Smooth muscle cell (in vitro differentiated cells): ENCODE measurements at regions not wholly inside any gene's neighbourhood (a gene's known extent, or its start where the extent isn't known, plus 50 kb on each side); places are given as distances from the start of the nearest gene placed in this dataset.
"Not testable (repeated sequence)": the region's sequence is repeated elsewhere in the genome, so short reads cannot be mapped to it uniquely, and the experiment has no call there.

Experiments used
- DNase-seq: peaks from one replicate; lab custom pipeline; 2025; ENCODE audit not compliant: unreplicated experiment; lab: John Stamatoyannopoulos, UW
- H2AFZ ChIP-seq: fragments of 200-600 bp; sonication (generic); 2 replicates; pipeline ENCODE4 v1.6.0; 2016; ENCODE audit warnings: antibody characterized with exemption, low read depth, mild to moderate bottlenecking
- H3F3A ChIP-seq: fragments of 200-600 bp; sonication (generic); 2 replicates; pipeline ENCODE4 v1.6.0; 2017; ENCODE audit warnings: antibody characterized with exemption, low read depth
- H3K27ac ChIP-seq: fragments of 200-600 bp; sonication (generic); 2 replicates; pipeline ENCODE4 v1.5.1; 2016; ENCODE audit warnings: low read depth, mild to moderate bottlenecking
- H3K27me3 ChIP-seq: fragments of 200-600 bp; sonication (generic); 2 replicates; pipeline ENCODE4 v1.6.1; 2016; ENCODE audit warnings: low read depth, mild to moderate bottlenecking
- H3K36me3 ChIP-seq: fragments of 200-600 bp; sonication (generic); 2 replicates; pipeline ENCODE4 v1.5.1; 2016; ENCODE audit warnings: low read depth
- H3K4me1 ChIP-seq: fragments of 200-600 bp; sonication (generic); 2 replicates; pipeline ENCODE4 v1.5.1; 2016; ENCODE audit warnings: low read depth
- H3K4me2 ChIP-seq: fragments of 200-600 bp; sonication (generic); 2 replicates; pipeline ENCODE4 v1.6.0; 2016; ENCODE audit warnings: mild to moderate bottlenecking
- H3K4me3 ChIP-seq: fragments of 200-600 bp; sonication (generic); 2 replicates; pipeline ENCODE4 v1.5.1; 2016; ENCODE audit warnings: mild to moderate bottlenecking
- H3K79me2 ChIP-seq: fragments of 200-600 bp; sonication (generic); 2 replicates; pipeline ENCODE4 v1.6.0; 2016; ENCODE audit warnings: low read depth, mild to moderate bottlenecking
- H3K9ac ChIP-seq: fragments of 200-600 bp; sonication (generic); 2 replicates; pipeline ENCODE4 v1.6.0; 2016; ENCODE audit warnings: low read depth
- H3K9me3 ChIP-seq: fragments of 200-600 bp; sonication (generic); replicated peaks from 2 replicates; pipeline ENCODE4 v1.5.1; 2016; ENCODE audit warnings: low read depth
- H4K20me1 ChIP-seq: fragments of 200-600 bp; sonication (generic); 2 replicates; pipeline ENCODE4 v1.6.0; 2016; ENCODE audit warnings: low read depth
- WGBS: methylation state at CpG from one replicate; pipeline ENCODE4 v1.1.7; 2016; ENCODE audit warnings: low lambda C conversion rate; 5-methylcytosine and 5-hydroxymethylcytosine counted together
- TF ChIP-seq, protein P1 (sequence below): fragments of 200-600 bp; sonication (generic); IDR thresholded peaks from 2 replicates; pipeline ENCODE4 v1.5.1; 2017; ENCODE audit warnings: borderline replicate concordance, mild to moderate bottlenecking, antibody characterized with exemption; ENCODE audit not compliant: insufficient read depth, poor library complexity, severe bottlenecking

DNA sequence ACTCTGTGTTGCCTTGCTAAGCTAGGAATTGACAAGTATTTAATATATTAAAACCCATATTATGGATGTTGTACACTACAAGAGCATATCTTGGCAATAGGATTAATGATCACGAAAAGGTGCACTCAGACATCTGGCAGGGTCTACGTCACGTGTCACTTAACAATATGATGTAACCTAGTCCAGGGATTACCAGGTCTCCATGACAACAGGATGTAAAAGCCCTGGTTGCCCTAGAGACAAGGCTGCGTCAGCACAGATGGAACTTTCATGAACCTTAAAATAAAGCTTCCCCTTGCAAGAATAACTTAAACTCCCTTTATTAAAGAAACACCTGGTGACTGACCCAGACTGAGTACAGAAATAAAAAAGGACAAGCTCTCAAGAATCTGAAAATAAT lies 717.8 kb downstream of the CDH18 start:
- Histone ChIP-seq H3K79me2 (no peaks in the 10 kb centered on the region), H3K27me3 (no peaks in the 10 kb centered on the region), H3K4me3 (no peak overlapping the region), H3K9ac (no peak overlapping the region), H3K9me3 (no peaks in the 10 kb centered on the region), H4K20me1 (no peaks in the 10 kb centered on the region), H3F3A (no peaks in the 10 kb centered on the region), H3K4me2 (no peak overlapping the region), H2AFZ (no peak overlapping the region), H3K36me3 (no peaks in the 10 kb centered on the region), H3K27ac (no peak overlapping the region), H3K4me1 (no peaks in the 10 kb centered on the region)
- no peak for DNase-seq
- TF ChIP-seq, protein P1, sequence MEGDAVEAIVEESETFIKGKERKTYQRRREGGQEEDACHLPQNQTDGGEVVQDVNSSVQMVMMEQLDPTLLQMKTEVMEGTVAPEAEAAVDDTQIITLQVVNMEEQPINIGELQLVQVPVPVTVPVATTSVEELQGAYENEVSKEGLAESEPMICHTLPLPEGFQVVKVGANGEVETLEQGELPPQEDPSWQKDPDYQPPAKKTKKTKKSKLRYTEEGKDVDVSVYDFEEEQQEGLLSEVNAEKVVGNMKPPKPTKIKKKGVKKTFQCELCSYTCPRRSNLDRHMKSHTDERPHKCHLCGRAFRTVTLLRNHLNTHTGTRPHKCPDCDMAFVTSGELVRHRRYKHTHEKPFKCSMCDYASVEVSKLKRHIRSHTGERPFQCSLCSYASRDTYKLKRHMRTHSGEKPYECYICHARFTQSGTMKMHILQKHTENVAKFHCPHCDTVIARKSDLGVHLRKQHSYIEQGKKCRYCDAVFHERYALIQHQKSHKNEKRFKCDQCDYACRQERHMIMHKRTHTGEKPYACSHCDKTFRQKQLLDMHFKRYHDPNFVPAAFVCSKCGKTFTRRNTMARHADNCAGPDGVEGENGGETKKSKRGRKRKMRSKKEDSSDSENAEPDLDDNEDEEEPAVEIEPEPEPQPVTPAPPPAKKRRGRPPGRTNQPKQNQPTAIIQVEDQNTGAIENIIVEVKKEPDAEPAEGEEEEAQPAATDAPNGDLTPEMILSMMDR, result no peak
- WGBS, result 86% methylated on average over 4 of the region's 4 CpGs

DNA sequence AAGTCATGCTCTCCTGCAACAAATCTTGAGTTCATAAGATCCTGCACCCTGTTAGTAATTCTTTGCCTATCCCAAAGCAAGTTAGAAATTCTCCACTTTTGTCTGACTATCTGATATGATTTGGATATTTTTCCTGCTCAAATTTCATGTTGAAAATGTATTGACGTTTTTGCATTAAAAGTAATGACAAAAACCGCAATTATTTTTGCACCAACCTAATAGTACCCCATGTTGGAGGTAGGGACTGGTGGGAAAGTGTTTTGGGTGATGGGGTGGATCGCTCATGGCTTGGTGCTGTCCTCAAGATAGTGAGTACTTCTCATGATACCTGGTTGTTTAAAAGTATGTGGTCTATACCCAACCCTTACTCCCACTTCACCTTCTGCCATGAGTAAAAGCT lies 713.4 kb downstream of the CDH18 start:
- Histone ChIP-seq H3K27ac (no peak overlapping the region), H3K27me3 (no peaks in the 10 kb centered on the region), H3K9ac (no peak overlapping the region), H3K4me1 (no peaks in the 10 kb centered on the region), H3F3A (no peaks in the 10 kb centered on the region), H2AFZ (no peak overlapping the region), H3K4me3 (no peak overlapping the region), H4K20me1 (no peaks in the 10 kb centered on the region), H3K9me3 (no peaks in the 10 kb centered on the region), H3K4me2 (no peak overlapping the region), H3K36me3 (no peaks in the 10 kb centered on the region), H3K79me2 (no peaks in the 10 kb centered on the region)
- TF ChIP-seq, protein P1, result no peak
- no peak for DNase-seq
- 89% methylated on average over 3 of the region's 3 CpGs for WGBS

DNA sequence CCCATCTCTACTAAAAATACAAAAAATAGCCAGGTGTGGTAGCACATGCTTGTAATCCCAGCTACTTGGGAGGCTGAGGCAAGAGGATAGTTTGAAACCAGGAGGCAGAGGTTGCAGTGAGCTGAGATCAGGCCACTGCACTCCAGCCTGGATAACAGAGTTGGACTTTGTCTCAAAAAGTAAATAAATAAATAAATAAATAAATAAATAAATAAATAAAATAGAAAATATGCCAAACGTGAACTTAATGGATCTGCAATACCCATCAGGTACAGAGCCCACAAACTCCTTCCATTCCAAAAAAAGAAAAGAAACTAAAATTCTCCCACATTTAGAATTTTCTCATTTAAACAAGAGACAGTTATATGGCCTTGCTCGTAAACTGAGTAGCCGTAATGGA lies 702.7 kb downstream of the CDH18 start:
- TF ChIP-seq, protein P1, result no peak
- H3K9me3 ChIP-seq, result no peaks in the 10 kb centered on the region
- H3F3A ChIP-seq, result no peaks in the 10 kb centered on the region
- WGBS, result 95% methylated on average over 3 of the region's 3 CpGs
- DNase-seq, result no peak
- no peak overlapping the region for H3K9ac ChIP-seq
- H3K79me2 ChIP-seq, result no peaks in the 10 kb centered on the region
- no peaks in the 10 kb centered on the region for H3K4me1 ChIP-seq
- no peak overlapping the region for H2AFZ ChIP-seq
- H3K27ac ChIP-seq, result no peak overlapping the region
- H3K27me3 ChIP-seq, result no peaks in the 10 kb centered on the region
- no peak overlapping the region for H3K4me3 ChIP-seq
- no peaks in the 10 kb centered on the region for H3K36me3 ChIP-seq
- no peaks in the 10 kb centered on the region for H4K20me1 ChIP-seq
- H3K4me2 ChIP-seq, result no peak overlapping the region

DNA sequence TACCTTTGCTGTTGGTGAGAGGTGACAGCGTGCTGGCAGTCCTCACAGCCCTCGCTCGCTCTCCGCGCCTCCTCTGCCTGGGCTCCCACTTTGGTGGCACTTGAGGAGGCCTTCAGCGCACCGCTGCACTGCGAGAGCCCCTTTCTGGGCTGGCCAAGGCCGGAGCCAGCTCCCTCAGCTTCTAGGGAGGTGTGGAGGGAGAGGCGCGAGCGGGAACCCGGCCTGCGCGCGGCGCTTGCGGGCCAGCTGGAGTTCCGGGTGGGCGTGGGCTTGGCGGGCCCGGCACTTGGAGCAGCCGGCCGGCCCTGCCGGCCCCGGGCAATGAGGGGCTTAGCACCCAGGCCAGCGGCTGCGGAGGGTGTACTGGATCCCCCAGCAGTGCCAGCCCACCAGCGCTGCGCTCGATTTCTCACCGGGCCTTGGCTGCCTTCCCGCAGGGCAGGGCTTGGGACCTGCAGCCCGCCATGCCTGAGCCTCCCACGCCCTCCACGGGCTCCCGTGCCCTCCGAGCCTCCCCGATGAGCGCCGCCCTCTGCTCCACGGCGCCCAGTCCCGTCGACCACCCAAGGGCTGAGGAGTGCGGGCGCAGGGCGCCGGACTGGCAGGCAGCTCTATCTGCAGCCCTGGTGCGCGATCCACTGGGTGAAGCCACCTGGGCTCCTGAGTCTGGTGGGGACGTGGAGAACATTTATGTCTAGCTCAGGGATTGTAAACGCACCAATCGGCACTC lies 700.3 kb downstream of the CDH18 start:
- H3K9me3 ChIP-seq, H2AFZ ChIP-seq, H4K20me1 ChIP-seq, DNase-seq, H3K79me2 ChIP-seq, H3K4me1 ChIP-seq, H3K36me3 ChIP-seq, H3K9ac ChIP-seq, H3K27me3 ChIP-seq, H3F3A ChIP-seq, H3K4me2 ChIP-seq, H3K4me3 ChIP-seq, H3K27ac ChIP-seq: not testable (repeated sequence)
- 97% methylated on average over 53 of the region's 54 CpGs for WGBS

DNA sequence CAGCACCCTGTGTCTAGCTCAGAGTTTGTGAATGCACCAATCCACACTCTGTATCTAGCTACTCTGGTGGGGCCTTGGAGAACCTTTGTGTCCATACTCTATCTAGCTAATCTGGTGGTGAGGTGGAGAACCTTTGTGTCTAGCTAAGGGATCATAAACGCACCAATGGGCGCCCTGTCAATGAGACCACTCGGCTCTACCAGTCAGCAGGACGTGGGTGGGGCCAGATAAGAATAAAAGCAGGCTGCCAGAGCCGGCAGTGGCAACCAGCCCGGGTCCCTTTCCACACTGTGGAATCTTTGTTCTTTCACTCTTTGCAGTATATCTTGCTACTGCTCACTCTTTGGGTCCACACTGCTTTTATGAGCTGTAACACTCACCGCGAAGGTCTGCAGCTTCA lies 699.7 kb downstream of the CDH18 start:
- 94% methylated on average over 8 of the region's 8 CpGs for WGBS
- not testable (repeated sequence) for H3K27ac ChIP-seq, H4K20me1 ChIP-seq, H3K4me3 ChIP-seq, H3K4me1 ChIP-seq, H3K9me3 ChIP-seq, H3K79me2 ChIP-seq, H2AFZ ChIP-seq, H3K36me3 ChIP-seq, H3F3A ChIP-seq, DNase-seq, H3K9ac ChIP-seq, H3K4me2 ChIP-seq, H3K27me3 ChIP-seq
